Stomach (tissue), 4 donors: ENCODE measurements at regions not wholly inside any gene's neighbourhood (a gene's known extent, or its start where the extent isn't known, plus 50 kb on each side); places are given as distances from the start of the nearest gene placed in this dataset.

ENCODE experiments used
- EP300 ChIP-seq: sonication (generic); formaldehyde crosslinking; IDR thresholded peaks from one replicate; pipeline ENCODE4 v1.6.1; 2017; ENCODE audit warnings: antibody characterized with exemption
- POLR2A ChIP-seq, 4 donors: fragments of 450-650 bp; IDR thresholded peaks; one replicate each; pipeline ENCODE4 v1.6.1; 2016; ENCODE audit warnings: antibody characterized with exemption in 4 of 4, control low read depth in 2 of 4, mild to moderate bottlenecking in 1 of 4, moderate library complexity in 1 of 4
- TF ChIP-seq, protein P1 (sequence below), 7 experiments: fragments of 450-650 bp in 4 of 7; fragments of 200-600 bp in 3 of 7; sonication (generic) in 3 of 7; IDR thresholded peaks; one replicate each; pipeline ENCODE4 v1.5.1; 2016 to 2019; ENCODE audit warnings: antibody characterized with exemption in 7 of 7, control low read depth in 2 of 7, mild to moderate bottlenecking in 1 of 7

DNA sequence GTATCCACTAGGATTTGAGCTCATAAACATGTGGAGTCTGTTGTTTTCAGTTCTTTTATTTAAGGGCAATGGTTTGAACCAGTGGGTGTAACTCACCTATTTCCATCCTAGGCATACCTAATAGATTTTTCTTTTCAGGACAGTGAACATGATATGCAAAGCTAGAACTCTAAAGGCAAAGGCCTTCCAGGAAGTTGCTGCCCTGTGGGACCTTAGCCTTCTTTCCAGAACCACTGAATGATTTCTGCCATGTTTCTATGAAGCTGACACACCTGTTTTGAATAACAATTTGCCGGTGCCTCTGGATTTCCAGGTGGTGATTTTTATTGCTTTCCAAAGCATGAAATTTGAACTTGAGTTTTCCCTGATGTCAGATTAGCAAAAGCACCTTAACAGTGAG is 372.9 kb upstream of the FAR2 start:
- no peak for TF ChIP-seq POLR2A (IDR thresholded peaks at IDR 0.05)
- TF ChIP-seq, protein P1, sequence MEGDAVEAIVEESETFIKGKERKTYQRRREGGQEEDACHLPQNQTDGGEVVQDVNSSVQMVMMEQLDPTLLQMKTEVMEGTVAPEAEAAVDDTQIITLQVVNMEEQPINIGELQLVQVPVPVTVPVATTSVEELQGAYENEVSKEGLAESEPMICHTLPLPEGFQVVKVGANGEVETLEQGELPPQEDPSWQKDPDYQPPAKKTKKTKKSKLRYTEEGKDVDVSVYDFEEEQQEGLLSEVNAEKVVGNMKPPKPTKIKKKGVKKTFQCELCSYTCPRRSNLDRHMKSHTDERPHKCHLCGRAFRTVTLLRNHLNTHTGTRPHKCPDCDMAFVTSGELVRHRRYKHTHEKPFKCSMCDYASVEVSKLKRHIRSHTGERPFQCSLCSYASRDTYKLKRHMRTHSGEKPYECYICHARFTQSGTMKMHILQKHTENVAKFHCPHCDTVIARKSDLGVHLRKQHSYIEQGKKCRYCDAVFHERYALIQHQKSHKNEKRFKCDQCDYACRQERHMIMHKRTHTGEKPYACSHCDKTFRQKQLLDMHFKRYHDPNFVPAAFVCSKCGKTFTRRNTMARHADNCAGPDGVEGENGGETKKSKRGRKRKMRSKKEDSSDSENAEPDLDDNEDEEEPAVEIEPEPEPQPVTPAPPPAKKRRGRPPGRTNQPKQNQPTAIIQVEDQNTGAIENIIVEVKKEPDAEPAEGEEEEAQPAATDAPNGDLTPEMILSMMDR (IDR thresholded peaks at IDR 0.05): no peak
- no peak for TF ChIP-seq EP300
